ENCODE measurements at regions not wholly inside any gene's neighbourhood (a gene's known extent, or its start where the extent isn't known, plus 50 kb on each side); places are given as distances from the start of the nearest gene placed in this dataset.

DNA sequence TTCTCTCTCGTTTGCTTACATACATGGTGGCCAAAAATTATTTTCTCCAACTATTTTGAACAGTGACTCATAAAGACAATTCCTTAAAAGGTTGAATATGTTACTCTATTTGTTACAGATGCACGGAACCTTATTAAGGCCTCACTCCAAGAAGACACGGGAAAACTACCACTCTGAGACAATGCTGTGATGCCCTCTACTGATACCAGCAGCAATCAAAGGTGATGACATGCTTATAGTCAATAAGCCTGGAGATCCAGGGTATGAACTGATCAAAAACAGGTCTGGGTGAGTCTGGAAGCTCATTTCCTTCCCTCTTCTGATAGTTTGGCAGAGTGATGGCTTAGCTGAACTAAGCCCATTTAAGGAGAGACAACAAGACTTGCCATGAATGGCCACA lies 563.0 kb downstream of the LRRIQ3 start:
- TF ChIP-seq, protein P1, sequence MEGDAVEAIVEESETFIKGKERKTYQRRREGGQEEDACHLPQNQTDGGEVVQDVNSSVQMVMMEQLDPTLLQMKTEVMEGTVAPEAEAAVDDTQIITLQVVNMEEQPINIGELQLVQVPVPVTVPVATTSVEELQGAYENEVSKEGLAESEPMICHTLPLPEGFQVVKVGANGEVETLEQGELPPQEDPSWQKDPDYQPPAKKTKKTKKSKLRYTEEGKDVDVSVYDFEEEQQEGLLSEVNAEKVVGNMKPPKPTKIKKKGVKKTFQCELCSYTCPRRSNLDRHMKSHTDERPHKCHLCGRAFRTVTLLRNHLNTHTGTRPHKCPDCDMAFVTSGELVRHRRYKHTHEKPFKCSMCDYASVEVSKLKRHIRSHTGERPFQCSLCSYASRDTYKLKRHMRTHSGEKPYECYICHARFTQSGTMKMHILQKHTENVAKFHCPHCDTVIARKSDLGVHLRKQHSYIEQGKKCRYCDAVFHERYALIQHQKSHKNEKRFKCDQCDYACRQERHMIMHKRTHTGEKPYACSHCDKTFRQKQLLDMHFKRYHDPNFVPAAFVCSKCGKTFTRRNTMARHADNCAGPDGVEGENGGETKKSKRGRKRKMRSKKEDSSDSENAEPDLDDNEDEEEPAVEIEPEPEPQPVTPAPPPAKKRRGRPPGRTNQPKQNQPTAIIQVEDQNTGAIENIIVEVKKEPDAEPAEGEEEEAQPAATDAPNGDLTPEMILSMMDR (IDR thresholded peaks at IDR 0.05), result no peak
- no peak for TF ChIP-seq POLR2A (IDR thresholded peaks at IDR 0.05)

Measured in ovary (tissue), 3 donors.